ENCODE measurements at regions not wholly inside any gene's neighbourhood (a gene's known extent, or its start where the extent isn't known, plus 50 kb on each side); places are given as distances from the start of the nearest gene placed in this dataset.

DNA sequence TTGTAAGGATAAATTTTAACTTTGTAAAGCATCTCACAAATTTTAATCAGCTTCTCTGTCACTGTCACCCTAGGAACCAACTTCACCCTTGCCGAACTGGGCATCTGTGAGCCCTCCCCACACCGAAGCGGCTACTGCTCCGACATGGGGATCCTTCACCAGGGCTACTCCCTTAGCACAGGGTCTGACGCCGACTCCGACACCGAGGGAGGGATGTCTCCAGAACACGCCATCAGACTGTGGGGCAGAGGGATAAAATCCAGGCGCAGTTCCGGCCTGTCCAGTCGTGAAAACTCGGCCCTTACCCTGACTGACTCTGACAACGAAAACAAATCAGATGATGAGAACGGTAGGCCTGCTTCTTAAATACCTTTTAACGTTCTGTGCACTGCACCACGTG is 916.3 kb upstream of the WWC1 start:
- no peak for TF ChIP-seq CTCF (IDR thresholded peaks at IDR 0.05)
- no peak for TF ChIP-seq EZH2 (IDR thresholded peaks at IDR 0.05; ENCODE audit: borderline replicate concordance, insufficient read depth, low read depth, low read length, poor library complexity, severe bottlenecking)
